ENCODE measurements at regions not wholly inside any gene's neighbourhood (a gene's known extent, or its start where the extent isn't known, plus 50 kb on each side); places are given as distances from the start of the nearest gene placed in this dataset.

GRCh38 chr7:50868426-50869100 is 85.9 kb upstream of the GRB10 start:
- Histone ChIP-seq H3K4me3 (no peak overlapping the region), H3K9me3 (no peaks in the 10 kb centered on the region), H3K36me3 (no peaks in the 10 kb centered on the region), H3K27me3 (no peaks in the 10 kb centered on the region), H3K27ac (peak overlapping the region in 2 of 4 donors; percentile 71 to 78), H3K4me1 (peaks cover 0 to 8% (median 0%) of the 10 kb centered on the region in 3 donors)
- 74 to 82% methylated on average over 3 of the region's 3 CpGs for WGBS, 2 donors
- peak in 3 of 4 donors; percentile 20 to 50 (median 30) for ATAC-seq
- intact Hi-C loops (cut with DNase I) = no loop called here
- no peak for TF ChIP-seq CTCF (IDR thresholded peaks at IDR 0.05)
- DNase-seq = no peak
- FAIRE-seq = no peak

GRCh38 chr7:50867034-50867356 is 84.3 kb upstream of the GRB10 start:
- 87 to 94% methylated on average over 4 of the region's 4 CpGs for WGBS, 2 donors
- intact Hi-C loops (cut with DNase I) = no loop called here

GRCh38 chr7:50866343-50867033 is 83.8 kb upstream of the GRB10 start:
- peaks cover 0 to 8% (median 0%) of the 10 kb centered on the region in 3 donors for H3K4me1 ChIP-seq
- H3K27ac ChIP-seq = no peak overlapping the region
- no peaks in the 10 kb centered on the region for H3K9me3 ChIP-seq
- no peak overlapping the region for H3K4me3 ChIP-seq
- no peak for FAIRE-seq
- no peak for DNase-seq
- H3K27me3 ChIP-seq = no peaks in the 10 kb centered on the region
- intact Hi-C loops (cut with DNase I) = no loop called here
- WGBS, 2 donors = 95 to 98% methylated on average over 11 of the region's 11 CpGs
- no peak for ATAC-seq
- no peak for TF ChIP-seq CTCF (IDR thresholded peaks at IDR 0.05)
- no peaks in the 10 kb centered on the region for H3K36me3 ChIP-seq

More at GRCh38 chr7:50867034-50867356, 84.3 kb upstream of the GRB10 start:
- H3K36me3 ChIP-seq = no peaks in the 10 kb centered on the region
- DNase-seq (no peak), FAIRE-seq (no peak), ATAC-seq (no peak)
- peaks cover 0 to 8% (median 0%) of the 10 kb centered on the region in 3 donors for H3K4me1 ChIP-seq
- H3K9me3 ChIP-seq = no peaks in the 10 kb centered on the region
- TF ChIP-seq CTCF (IDR thresholded peaks at IDR 0.05) = no peak
- H3K27me3 ChIP-seq = no peaks in the 10 kb centered on the region
- H3K27ac ChIP-seq = no peak overlapping the region
- H3K4me3 ChIP-seq = no peak overlapping the region

GRCh38 chr7:50865450-50865849 is 82.8 kb upstream of the GRB10 start:
- Histone ChIP-seq H3K27ac (peak overlapping the region in 2 of 4 donors; percentile 37 to 55), H3K4me1 (peaks cover 0 to 8% (median 0%) of the 10 kb centered on the region in 3 donors), H3K9me3 (no peaks in the 10 kb centered on the region), H3K27me3 (no peaks in the 10 kb centered on the region), H3K36me3 (no peaks in the 10 kb centered on the region), H3K4me3 (no peak overlapping the region)
- ATAC-seq (peak; percentile 30 to 84 (median 71)), FAIRE-seq (no peak), DNase-seq (peak in 1 of 6 donors; percentile 16)
- intact Hi-C loops (cut with DNase I) = no loop called here
- no peak for TF ChIP-seq CTCF (IDR thresholded peaks at IDR 0.05)
- WGBS, 2 donors = 25 to 26% methylated on average over 5 of the region's 5 CpGs

- Histone ChIP-seq H3K36me3 (no peaks in the 10 kb centered on the region), H3K27ac (peak overlapping the region in 1 of 4 donors; percentile 37), H3K4me1 (peaks cover 0 to 8% (median 0%) of the 10 kb centered on the region in 3 donors), H3K27me3 (no peaks in the 10 kb centered on the region), H3K4me3 (no peak overlapping the region), H3K9me3 (no peaks in the 10 kb centered on the region)
- FAIRE-seq = no peak
- no peak for TF ChIP-seq CTCF (IDR thresholded peaks at IDR 0.05)
- DNase-seq = no peak
- intact Hi-C loops (cut with DNase I) = no loop called here
- ATAC-seq = no peak
- WGBS, 2 donors = 93% methylated on average over 4 of the region's 4 CpGs
Observed at GRCh38 chr7:50864694-50865093, 82.0 kb upstream of the GRB10 start.
